Myocyte (in vitro differentiated cells): ENCODE measurements at regions not wholly inside any gene's neighbourhood (a gene's known extent, or its start where the extent isn't known, plus 50 kb on each side); places are given as distances from the start of the nearest gene placed in this dataset.
"Not testable (repeated sequence)": the region's sequence is repeated elsewhere in the genome, so short reads cannot be mapped to it uniquely, and the experiment has no call there.

Source experiments
- DNase-seq: peaks from one replicate; pipeline ENCODE4 v3.0.0-alpha.2; 2012; ENCODE audit warnings: low read depth

DNA sequence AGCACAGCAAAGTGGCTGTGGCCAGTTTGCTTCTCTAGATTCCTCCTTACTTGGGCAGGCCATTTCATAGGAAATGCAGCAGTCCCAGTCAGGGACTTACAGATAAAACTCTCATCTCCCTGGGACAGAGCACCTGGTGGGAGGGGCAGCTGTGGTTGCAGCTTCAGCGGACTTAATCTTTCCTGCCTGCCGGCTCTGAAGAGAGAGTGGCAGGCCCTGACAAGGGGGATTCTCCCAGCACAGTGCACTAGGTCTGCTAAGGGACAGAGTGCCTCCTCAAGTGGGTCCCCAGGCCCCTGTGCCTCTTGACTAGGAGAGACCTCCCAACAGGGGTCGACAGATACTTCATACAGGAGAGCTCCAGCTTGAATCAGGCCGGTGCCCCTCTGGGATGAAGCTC lies 1649.1 kb downstream of the LRRC4C start:
- DNase-seq: no peak

- DNase-seq: no peak
Measured at GRCh38 chr11:39809833-39810232, 1649.6 kb downstream of the LRRC4C start.

GRCh38 chr11:39807904-39808303 lies 1651.5 kb downstream of the LRRC4C start:
- no peak for DNase-seq

GRCh38 chr11:39806652-39807051 lies 1652.8 kb downstream of the LRRC4C start:
- DNase-seq: no peak

GRCh38 chr11:39804271-39804670 lies 1655.2 kb downstream of the LRRC4C start:
- no peak for DNase-seq

- no peak for DNase-seq
Measured at GRCh38 chr11:39786682-39787081, 1672.8 kb downstream of the LRRC4C start.

DNA sequence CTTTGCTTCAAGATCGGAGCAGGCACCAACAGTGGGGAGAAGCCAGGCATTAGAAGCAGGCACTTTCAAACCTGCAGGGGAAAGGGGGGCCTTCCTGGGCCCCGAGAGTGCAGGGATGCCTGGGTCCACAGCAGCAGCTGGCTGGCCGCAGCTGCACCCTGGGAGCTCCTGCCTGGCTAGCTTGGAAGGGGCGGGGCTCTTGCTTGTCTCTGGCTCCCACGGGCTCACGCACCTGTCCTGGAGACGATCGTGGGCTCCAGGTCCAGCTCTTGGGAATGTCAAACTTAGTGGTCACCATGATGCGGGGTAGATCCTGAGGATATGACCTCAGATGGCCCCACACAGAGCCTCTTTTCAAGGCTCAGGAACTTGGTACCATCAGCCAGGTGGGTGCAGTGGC lies 1673.2 kb downstream of the LRRC4C start:
- DNase-seq: no peak

GRCh38 chr11:39784873-39785272 lies 1674.6 kb downstream of the LRRC4C start:
- no peak for DNase-seq

- no peak for DNase-seq
Measured at GRCh38 chr11:39780131-39780530, 1679.3 kb downstream of the LRRC4C start.

GRCh38 chr11:39777035-39777434 lies 1682.4 kb downstream of the LRRC4C start:
- DNase-seq: no peak

- no peak for DNase-seq
Measured at GRCh38 chr11:39772525-39773137, 1686.8 kb downstream of the LRRC4C start.

DNA sequence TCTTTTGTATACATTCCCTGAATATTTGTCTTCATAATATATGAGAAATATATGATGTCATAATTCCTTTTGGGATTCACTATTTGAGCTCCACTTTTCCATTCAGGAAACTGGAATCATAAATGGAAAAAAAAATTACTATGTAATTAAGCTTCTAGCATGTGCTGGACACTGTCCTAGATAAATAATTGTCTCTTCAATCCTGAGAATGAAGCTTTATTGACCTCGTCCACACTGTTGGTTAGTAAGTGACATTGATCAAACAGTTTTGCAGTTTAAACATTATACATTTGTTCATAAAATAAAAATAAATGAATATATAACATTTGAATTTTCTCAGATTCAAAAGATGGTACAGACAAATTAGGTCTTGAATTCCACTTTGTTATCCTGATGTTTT lies 1691.2 kb downstream of the LRRC4C start:
- no peak for DNase-seq

- no peak for DNase-seq
Measured at GRCh38 chr11:39745401-39745800, 1714.1 kb downstream of the LRRC4C start.

- no peak for DNase-seq
Measured at GRCh38 chr11:39741066-39741465, 1718.4 kb downstream of the LRRC4C start.

DNA sequence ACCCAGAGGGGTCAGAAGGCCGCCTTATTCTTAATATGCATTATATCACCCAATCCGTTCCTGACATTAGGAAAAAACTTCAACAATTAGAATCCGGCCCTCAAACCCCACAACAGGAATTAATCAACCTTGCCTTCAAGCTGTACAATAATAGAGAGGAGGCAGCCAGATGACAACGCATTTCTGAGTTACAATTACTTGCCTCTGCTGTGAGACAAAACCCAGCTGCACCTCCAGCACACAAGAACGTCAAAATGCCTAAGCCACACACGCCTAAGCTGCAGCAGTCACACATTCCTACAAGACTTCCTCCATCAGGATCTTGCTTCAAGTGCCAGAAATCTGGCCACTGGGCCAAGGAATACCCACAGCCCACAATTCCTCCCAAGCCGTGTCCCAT lies 1723.1 kb downstream of the LRRC4C start:
- DNase-seq: not testable (repeated sequence)

DNA sequence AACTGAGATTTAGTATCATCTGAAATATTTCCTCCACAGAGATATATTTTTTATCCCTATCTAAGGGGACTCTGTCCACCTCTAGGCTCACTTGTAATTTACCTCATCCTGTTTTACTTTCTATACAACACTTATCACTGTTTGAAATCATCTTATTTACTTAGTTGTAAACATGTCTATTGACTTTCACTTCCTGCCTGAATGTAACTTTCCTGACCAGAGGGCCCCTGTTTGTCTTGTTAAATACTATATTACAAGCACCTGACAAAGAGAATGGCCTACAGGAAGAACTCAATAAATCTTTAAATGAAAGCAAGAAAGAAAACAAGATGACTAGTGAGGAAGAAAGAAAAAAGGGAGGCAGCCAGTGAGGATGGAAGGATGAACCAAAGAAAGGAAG lies 1727.5 kb downstream of the LRRC4C start:
- DNase-seq: no peak

DNA sequence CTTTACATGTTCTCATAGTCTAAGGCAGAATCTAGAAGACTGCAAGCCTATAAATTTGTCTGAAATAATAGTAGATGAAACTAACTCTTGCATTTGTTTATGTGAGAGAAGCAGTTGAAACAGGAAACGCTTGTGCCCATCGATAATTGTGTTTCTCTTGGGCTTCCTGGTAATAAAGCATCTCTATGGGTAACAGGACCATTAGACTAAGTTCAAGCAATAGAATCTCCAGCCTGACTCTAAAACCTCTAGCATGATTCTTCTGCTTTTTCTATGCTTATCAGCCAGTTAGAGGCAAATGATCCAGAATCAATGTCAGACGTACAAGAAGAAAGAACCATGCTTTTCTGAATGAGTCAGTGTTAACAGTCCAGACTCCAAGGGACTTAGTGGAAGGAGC lies 1734.4 kb downstream of the LRRC4C start:
- no peak for DNase-seq

- no peak for DNase-seq
Measured at GRCh38 chr11:39724404-39724803, 1735.0 kb downstream of the LRRC4C start.

GRCh38 chr11:39712581-39712980 lies 1746.9 kb downstream of the LRRC4C start:
- DNase-seq: no peak

DNA sequence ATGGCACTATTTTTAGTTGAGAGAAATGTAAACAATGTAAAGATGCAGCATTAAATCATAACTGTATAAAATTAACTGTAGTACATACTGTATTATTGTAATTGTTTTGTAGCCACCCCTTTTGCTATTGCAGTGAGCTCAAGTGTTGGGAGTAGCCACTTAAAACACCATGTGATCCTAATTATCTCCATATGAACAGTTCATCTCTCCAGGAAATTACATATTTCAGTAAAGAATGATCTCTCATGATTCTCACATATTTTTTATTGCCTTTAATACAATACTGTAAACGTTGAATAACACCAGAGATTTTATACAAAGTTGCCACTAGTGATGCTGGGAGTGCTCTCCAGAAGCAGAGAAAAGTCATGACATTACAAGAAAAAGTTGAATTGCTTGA lies 1768.6 kb downstream of the LRRC4C start:
- no peak for DNase-seq

DNA sequence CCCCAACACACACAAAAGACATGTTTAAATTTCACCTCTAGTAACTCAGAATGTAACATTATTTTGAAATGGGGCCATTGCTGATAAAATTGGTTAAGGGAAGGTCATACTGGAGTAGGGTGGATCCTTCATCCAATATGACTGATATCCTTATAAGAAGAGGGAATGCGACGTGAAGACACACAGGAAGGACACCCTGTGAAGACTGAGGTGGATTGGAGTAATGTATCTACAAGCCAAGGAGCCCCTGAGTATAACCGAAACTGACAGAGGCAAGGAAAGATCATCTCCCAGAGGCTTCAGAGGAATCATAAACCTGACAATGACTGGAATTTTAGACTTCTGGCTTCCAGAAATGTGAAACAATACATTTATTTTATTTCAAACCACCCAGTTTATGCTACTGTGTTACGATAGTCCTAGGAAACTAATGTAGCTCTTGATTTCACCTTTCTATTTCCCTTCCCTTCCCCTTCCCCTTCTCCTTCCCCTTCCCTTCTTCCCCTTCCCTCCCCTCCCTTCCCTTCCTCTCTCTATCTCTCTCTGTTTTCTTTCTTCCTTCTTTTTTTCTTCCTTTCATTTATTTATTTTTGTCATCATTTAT lies 1775.4 kb downstream of the LRRC4C start:
- no peak for DNase-seq

DNA sequence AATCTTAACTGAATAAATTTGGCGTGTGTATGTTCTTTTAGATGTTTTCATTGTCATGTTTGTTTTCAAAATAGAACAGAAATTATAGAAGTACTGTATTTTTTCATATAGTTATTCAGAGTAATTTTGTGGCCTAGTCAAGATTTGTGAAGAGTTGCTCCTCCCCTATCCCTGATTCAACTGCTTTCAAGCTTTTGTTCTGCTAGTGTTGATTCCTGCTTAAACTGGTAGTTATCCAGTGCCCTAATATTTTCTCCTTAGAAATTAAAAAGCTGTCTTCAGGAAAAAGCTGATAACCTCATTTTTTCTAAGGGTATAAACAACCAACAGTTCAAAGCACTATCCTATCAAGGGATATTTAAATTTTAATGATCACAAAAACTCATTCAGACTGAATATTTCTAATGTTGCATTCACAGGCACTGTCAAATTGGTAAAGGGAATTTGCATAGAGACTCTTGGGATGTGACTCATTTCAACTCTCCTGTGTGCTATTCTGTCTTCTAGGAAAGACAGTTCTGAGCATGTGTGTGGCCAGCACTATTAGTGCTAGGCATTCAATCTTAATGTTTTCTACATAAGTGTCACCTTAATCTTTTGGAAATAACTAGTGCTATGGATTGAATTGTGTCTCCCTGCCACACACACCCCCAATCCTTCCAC lies 1776.0 kb downstream of the LRRC4C start:
- DNase-seq: no peak

DNA sequence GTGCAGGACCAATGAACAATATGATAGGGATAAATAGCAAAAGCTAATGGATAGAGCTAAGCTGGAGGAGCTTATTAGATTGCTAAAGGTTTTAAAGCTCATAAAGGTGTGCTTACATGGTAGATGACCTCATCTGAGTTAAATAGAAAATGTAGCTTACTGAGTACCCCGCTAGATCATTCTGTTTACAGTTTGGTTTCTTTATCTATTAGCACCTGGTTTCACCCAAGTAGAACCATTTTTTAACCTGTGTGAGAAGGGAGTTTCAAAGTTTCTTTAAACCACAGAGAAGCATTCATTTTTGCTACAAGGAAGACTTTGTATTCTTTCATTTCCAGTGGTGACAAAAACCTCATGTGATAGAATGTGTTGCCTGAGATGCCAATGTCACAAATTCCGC lies 1778.0 kb downstream of the LRRC4C start:
- no peak for DNase-seq
